GM18951 (cell line): ENCODE measurements at regions not wholly inside any gene's neighbourhood (a gene's known extent, or its start where the extent isn't known, plus 50 kb on each side); places are given as distances from the start of the nearest gene placed in this dataset.

ENCODE experiments used
- POLR2A ChIP-seq: IDR thresholded peaks from 4 replicates; pipeline ENCODE4 v1.6.1; 2011; ENCODE audit warnings: mild to moderate bottlenecking; ENCODE audit not compliant: insufficient read length, insufficient read depth; ENCODE audit errors: extremely low read depth
- in situ Hi-C: fragments of 300-500 bp; cut with MboI; formaldehyde crosslinking; loops from one replicate; pipeline ENCODE4 v1.12.0; 2022; ENCODE audit warnings: low sequenced_read_pairs, mixed read lengths, inconsistent platforms; ENCODE audit not compliant: unreplicated experiment

DNA sequence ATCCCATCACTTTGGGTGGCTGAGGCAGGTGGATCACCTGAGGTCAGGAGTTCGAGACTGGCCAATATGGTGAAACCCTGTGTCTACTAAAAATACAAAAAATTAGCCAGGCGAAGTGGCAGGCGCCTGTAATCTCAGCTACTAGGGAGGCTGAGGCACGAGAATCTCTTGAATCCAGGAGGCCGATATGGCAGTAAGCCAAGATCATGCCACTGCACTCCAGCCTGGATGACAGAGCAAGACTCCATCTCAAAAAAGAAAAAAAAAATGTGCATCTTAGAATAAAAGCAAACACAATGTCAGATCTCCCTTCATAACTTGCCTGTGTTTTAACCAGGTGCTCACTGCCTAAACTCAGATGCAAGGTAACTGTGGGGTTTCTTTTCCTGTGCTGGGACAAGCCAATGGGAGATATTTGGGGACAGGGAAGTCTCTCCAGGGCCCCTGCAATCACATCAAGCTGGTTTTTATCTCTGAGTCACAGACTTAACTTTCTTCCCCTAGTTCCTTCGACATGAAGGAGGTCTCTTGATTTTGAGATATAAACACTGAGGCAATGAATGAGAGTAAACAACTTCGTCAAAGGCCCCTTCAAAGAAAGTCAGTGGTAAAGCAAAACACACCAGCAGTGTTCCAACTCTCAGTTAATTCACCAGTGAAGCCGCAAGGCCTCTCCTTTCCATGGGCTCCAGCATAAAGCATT is 99.1 kb downstream of the SNX18 start:
- in situ Hi-C loops, result no loop called here
- TF ChIP-seq POLR2A, result no peak

GRCh38 chr5:54616031-54616430 is 98.5 kb downstream of the SNX18 start:
- in situ Hi-C loops, result no loop called here
- no peak for TF ChIP-seq POLR2A

DNA sequence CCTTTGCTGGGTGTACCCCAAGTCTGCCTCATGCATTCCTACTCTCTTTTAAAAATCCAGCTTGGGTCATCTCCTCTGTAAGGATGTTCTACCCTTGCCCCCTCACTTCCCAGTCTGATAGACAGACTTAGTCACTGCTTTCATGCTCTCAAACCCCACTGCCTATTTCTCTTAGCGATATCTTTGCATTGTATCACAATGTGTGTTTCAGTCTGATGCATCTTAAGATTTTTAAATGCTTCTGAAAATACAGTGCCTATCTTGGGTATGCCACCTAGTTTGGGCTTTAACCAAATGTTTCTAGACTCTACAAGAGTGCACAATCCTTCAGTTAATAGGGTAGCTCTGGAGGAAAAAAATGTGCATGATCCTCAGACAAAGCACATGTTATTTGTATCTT is 97.8 kb downstream of the SNX18 start:
- no peak for TF ChIP-seq POLR2A
- in situ Hi-C loops, result no loop called here

GRCh38 chr5:54612711-54613110 is 95.2 kb downstream of the SNX18 start:
- in situ Hi-C loops, result no loop called here

DNA sequence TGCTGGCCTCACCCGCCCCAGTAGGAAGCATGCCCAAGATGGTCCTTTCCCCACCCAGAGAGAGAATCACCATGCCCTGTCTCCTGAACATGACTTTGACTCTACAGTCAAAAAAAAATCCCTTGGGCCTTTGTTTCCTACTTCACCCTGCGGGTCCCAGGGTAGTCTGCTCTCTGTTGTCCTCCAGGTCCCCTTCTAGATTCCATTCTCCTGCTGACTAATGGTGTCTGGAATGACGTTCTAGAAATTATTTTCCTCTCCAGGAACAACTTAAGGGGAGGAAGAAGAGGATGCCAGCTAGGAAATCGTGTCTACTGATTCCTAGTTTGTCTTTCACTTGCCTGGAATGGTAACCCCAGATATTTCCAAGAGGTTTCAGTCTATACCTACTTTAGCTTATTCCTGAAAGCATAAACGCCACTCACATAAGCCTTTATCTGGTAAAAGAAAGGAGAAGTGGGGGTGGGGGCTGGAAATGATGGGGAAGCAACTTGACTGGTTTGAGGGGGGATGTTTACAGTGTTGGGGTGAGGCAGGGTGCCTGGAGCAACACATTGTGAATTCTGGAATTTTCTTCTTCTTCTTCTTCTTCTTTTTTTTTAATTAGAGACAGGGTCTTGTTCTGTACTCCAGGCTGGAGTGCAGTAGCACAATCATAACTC is 93.9 kb downstream of the SNX18 start:
- in situ Hi-C loops, result no loop called here
- no peak for TF ChIP-seq POLR2A

More at GRCh38 chr5:54612711-54613110, 95.2 kb downstream of the SNX18 start:
- no peak for TF ChIP-seq POLR2A

DNA sequence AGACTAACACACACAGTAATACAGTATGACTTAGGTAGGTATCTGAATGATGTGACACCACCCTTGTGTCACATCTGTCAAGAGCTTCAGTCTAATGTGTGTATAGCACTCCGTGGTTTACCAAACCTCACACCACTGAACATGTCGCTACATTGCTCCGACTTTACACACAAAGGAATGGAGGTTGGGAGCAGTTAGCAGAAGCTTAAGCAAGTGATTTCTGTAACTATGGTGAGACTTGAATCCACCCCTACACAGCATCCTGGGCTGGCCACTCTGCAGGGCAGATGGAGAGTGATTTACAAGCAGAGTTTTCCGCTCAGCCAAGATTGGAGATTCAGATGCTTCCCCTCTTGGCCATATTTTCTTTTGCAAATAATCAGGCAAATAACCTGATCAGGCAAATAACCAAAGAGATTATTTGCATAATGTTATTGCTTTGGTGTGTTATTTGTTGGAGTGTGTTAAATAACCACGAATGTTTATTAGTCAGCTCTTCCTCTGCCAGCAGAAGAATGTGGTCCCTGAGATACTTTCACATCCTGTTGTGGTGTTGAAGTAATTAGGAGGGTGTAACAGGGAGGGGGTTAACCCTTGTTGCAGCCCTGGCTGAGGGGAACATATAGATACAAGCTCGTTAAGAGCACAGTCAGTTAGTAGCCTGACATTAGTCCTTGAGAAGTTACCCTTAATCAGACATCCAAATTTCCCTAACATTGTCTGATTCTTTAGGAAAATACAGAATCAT is 92.8 kb downstream of the SNX18 start:
- TF ChIP-seq POLR2A, result no peak
- in situ Hi-C loops, result no loop called here

DNA sequence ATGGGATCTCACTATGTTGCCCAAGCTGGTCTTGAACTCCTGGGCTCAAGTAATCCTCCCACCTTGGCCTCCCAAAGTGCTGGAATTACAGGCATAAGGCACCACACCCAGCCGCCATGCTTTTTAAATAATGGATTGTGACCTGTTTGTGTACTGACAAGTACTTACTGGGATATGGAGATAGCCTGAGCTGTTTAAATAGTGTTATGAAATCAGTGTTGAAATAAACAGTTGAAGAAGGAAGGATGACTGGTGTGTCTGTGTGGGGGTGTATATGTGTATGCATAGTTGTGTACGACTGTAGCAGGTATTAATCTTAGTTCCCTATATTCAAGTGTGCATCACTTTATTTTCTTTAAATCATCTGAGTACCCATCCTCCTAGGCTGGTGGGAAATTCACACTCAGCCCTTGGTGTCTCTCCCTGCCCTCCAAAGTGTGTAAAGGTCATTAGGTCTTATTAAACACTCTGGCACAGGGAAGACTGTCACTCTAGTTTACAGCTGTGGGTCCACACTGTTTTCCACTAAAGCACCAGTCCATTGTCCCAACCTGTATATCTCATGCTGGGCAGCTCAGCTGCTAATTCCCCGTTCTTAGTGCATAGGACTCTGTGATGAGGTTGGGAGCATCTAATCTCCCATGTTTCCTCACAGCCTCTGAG is 91.0 kb downstream of the SNX18 start:
- in situ Hi-C loops, result no loop called here

DNA sequence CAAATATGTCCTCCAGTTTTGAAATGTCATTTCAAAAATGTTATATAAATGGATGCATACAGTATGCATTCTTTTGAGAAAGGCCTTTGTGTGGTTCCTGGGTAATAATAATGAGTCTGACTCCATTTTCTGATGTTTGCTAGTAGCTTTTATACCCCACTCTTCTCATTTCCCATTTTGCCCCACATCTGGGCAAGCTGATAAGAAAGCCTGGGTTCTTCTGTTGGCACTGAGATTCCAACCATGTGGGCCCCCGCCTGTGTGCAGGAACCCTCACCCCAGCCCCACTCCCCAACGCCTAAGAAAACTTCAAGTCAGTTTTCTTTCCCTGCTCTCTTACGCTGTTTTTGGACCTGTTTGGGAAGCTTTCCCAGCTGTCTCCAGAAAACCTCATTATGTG is 89.4 kb downstream of the SNX18 start:
- in situ Hi-C loops, result no loop called here
- TF ChIP-seq POLR2A, result no peak

More for the DNA sequence above, 91.0 kb downstream of the SNX18 start:
- TF ChIP-seq POLR2A, result no peak

DNA sequence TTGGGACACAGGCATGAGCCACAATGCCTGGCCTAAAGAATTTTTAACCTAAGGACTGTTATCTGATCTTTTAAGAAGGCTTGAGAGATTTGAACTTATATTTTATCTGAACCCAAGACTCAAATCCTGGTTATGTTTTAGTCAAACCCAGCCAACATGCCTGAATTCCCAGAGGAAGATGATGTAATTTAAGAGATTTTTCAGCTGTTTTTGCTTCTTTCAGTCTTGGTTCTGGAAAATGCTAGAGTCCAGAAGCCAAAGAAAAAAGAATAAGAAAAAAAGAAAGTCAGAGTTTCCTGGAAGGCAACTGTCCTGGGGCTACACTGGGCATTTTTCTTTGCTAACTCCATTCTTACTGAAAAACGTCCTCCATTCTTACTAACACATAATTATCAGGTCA is 85.8 kb downstream of the SNX18 start:
- in situ Hi-C loops, result no loop called here
- TF ChIP-seq POLR2A, result no peak

GRCh38 chr5:54602475-54602874 is 84.9 kb downstream of the SNX18 start:
- no peak for TF ChIP-seq POLR2A
- in situ Hi-C loops, result no loop called here

DNA sequence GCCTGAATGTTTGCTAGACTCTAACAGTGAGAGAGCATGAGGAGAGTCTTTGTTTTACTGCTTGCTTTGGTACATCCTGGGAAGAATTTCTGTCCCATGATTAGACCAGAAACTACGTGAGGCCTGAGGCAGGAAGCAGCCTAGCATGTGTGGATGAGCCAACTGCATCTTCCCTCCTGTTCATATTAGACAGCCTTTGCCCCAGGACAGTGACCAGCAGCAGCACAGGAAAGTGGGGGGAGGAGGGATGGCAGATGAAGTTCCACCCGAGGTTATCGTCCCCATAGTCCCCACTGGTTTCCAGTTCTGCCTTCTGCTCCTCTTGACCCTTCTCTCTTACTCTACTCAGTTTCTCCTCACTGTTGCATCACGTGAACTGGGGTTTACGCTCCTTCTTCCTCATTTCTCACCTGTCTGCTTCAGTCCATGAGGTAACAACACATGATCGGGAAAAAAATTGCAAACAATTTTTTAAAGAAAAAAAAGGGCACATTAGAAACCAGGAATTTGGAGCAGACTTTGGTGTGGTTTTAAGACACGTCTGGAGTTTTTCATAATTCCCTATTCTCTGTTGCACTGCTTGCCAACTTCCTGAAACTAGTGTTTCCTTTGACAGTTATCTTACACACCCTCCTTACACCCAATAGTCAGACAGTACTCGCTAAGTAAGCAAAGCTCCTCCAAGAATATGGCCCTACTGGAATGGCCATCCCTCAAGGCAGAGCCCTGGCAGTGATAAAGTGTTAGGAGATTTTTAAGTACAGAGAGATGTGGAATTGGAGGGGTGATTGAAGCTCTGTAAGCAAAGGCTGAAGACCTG is 84.1 kb downstream of the SNX18 start:
- in situ Hi-C loops, result no loop called here
- no peak for TF ChIP-seq POLR2A
